ENCODE measurements at regions not wholly inside any gene's neighbourhood (a gene's known extent, or its start where the extent isn't known, plus 50 kb on each side); places are given as distances from the start of the nearest gene placed in this dataset.

- TF ChIP-seq CTCF (IDR thresholded peaks at IDR 0.05), result no peak
- TF ChIP-seq POLR2AphosphoS5 (IDR thresholded peaks at IDR 0.05), result no peak
- no peak for TF ChIP-seq POLR2A (IDR thresholded peaks at IDR 0.05)
Measured at GRCh38 chr12:5222729-5223128, 179.1 kb downstream of the KCNA5 start.
